HG03060 (cell line): ENCODE measurements at regions not wholly inside any gene's neighbourhood (a gene's known extent, or its start where the extent isn't known, plus 50 kb on each side); places are given as distances from the start of the nearest gene placed in this dataset.
"Not testable (repeated sequence)": the region's sequence is repeated elsewhere in the genome, so short reads cannot be mapped to it uniquely, and the experiment has no call there.

Experiments used
- ATAC-seq: cut with Tn5 transposase; IDR thresholded peaks from one replicate; pipeline ENCODE4 v1.9.1; 2021; ENCODE audit warnings: low read depth, moderate number of reproducible peaks; ENCODE audit not compliant: unreplicated experiment

DNA sequence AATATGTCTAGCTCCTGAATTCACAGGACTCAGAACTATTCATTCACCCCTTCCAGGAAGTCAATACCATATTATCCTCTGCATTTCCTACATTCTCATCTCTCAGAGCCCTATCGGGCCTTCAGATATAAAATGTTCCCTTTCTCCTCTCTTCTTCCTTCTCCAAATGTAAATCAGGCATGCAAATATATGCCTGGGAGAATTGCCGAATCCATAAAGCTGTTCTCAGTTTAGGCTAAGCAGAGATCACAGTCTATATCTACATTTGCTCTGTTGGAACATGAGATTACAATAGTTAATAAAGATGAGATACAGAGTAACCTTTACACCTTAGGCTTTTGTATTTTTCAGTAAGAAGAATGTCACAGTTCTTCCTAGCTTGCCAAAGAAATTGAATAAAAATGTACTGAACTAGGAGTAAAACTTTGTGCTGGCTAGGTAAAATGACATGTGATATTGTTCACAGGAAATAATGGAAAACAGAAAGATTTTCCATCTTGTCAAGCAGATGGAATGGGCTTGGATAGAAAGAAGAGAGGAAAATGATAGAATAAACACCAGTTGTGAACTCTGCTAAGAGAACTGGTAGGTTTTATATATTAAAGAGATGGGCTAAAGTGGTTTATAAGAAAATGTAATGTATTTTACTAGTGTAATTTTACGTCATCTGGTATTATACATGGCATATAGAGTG lies 161.5 kb downstream of the NRIP1 start:
- no peak for ATAC-seq

DNA sequence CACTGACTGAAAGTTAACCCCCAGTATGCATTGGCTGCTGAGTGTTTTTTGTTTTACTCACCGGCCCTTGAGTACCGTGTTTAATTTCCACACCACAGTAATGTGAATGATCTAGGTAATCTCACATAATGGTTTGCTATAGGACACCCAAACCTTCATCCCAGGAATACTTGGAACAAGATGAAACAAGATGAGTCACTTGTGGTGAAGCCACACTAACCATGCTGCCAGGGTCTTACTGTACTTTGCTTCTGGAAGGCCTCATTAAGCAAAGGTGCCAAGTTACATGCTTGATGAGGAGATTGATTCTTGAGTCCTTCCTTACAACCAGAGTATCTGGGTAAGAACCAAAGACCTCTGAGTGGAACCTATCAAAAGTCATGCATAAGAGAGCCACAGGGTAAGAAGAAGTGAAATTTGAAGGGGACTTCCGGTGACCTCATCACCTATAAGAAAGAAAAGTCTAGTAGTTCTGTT lies 163.3 kb downstream of the NRIP1 start:
- no peak for ATAC-seq

DNA sequence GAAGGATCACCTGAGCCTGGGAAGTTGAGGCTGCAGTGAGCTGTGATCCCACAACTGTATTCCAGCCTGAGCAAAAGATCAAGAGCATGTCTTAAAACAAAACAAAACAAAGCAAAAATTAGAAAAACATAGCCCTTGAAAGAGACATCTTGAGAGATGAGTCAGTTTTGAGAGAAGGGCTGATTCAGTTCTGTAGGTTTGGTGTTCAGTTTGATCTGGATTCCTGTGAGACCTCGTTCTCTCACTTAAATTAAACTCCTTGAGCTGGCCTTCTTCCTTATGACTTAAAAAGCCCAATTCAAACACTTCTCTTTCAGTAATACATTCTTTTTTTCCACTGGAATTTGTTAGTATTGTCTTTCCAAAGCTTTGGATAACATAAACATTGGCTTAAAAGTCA lies 164.2 kb downstream of the NRIP1 start:
- ATAC-seq: no peak

DNA sequence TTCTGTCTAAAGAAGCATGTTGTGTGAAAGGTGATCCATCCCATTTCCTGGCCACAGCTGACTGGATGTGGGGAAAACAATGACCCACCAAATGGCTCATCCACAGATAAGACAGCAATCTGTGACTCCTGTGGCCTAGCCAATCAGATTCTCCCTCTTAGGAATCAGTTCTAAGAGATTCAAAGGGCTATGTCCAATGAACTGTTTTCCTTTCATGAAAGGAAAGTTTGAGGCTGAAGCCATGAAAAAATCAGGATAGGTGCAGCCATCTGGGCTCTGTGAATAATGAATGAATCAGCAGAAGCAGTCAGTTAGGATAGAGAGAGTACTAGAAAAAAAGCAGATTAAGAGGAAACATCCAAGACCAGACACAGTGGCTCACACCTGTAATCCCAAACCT lies 164.7 kb downstream of the NRIP1 start:
- no peak for ATAC-seq

- ATAC-seq: no peak
These were observed 169.0 kb downstream of the NRIP1 start for GRCh38 chr21:14895792-14896191.

DNA sequence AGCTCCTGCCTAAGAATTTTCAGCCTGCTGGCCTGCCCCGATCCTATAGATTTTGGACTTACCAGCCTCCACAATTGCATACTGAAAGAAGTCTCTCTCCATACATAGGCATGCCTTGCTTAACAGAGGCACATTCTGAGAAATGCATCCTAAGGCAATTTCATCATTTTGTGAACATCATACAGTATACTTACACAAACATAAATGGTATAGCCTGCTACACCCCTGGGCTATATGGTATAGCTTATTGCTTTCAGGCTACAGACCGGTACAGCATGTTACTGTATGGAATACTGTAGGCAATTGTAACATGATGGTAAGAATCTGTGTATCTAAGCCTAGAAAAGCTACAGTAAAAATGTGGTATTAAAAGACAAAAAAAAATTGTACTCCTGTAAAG lies 174.7 kb downstream of the NRIP1 start:
- no peak for ATAC-seq

DNA sequence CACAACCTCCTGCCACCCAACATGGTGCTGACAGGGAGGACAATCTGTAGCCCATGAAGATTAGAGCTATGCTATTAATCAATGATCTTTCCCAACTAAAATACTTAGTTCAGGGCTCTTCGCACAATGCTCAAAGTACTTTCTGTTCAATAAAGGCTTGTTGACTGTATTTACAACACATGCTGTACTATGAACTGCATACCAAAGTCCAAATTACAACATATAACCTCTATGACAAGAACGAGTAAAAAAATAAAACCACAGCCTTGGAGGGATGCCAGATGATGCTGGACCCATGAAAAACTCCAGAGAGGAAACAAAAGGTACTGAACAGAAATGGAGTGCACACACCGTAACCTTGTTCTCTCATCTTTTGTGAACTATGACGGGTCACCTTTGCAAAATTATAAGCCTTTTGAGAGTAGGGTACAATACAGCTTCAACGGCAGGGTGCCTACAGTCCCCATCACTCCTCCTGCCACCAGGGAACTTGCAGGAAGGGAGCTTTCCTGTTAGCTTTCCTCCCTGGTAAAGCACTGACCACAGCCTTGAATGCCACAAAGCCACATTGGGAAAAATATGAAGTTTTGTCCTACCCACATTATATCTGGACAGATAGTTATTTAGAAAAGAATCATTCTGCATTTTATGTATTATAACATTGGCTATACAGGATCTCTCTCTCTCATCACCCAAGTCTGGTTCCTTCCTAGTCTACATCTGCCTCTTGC lies 175.6 kb downstream of the NRIP1 start:
- no peak for ATAC-seq

- ATAC-seq: no peak
These were observed 176.6 kb downstream of the NRIP1 start for GRCh38 chr21:14888202-14888601.

DNA sequence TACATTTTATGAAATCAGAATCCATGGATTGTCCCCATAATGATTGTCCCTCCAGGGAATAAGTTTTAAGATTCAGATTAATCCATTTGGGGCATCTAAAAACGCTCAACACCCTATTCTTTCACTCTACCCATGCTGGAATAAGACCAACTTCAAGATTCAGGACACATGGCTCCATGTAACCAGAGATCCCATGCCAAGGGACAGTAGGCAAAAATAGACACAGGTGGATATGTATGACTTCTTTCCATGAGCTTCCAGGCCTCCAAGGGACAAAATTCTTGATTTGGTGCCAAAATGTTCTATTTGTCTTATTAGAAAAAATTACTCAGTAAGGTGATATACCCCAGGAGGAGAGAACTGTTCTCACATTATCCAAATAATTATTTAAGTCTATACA lies 178.8 kb downstream of the NRIP1 start:
- ATAC-seq: no peak

- ATAC-seq: no peak
These were observed 181.4 kb downstream of the NRIP1 start for GRCh38 chr21:14883351-14883750.

DNA sequence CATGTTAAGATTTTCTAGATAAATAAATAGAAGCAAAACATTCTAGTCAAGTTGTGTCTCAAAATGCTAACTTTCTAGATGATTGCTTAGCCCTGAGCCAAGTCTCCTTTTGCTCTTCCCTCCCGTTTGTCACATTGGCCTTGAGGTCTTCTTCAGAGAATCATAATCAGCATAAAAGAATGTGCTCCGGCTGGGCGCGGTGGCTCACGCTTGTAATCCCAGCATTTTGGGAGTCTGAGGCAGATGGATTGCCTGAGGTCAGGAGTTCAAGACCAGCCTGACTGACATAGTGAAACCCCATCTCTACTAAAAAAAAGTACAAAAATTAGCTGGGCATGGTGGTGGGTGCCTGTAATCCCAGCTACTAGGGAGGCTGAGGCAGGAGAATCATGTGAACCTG lies 182.3 kb downstream of the NRIP1 start:
- not testable (repeated sequence) for ATAC-seq

DNA sequence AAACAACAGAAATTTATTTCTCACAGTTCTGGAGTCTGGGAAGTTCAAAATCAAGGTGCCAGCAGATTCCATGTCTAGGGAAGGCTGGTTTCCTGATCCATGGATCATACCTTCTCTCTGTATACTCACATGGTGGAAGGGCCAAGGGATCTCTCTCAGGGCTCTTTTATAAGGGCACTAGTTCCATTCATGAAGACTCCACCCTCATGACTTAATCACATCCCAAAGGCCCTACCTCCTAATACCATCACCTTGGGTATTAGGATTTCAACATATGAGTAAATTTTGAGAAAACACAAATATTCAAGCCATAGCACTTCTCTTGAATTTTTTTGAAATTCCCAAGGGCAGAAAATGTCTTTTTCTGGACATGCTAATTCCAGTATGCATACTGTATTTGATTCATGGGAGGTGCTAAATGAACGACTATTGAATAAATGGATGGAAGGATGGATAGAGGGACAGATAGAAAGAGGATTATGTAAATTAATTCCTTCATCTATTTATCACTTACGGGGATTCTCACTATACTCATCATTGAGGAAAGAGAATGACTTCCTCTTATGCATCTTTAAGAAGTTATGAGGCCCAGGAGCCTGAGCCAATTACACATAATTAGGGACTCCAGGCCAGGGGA lies 182.8 kb downstream of the NRIP1 start:
- no peak for ATAC-seq

- ATAC-seq: no peak
These were observed 183.9 kb downstream of the NRIP1 start for GRCh38 chr21:14880922-14881321.

DNA sequence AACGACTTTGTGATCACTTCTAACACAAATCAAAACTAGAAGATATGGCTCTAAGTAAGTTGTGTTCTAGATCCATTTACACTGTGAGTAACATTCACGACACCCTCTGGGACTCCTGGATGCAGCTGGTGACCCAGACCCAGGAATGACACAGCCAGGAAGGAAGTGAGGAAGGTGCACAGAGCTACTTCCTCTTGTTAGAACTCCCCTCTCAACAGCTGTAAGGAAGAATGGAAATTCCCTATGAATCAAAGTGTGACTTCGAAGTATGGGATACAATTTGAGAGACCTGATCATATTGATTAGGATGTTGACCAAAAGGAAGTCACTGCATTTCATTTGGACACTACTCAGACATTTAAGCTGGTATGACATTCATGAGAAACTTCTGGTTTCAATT lies 185.3 kb downstream of the NRIP1 start:
- no peak for ATAC-seq

- no peak for ATAC-seq
These were observed 185.8 kb downstream of the NRIP1 start for GRCh38 chr21:14878971-14879370.

- peak; percentile 53 for ATAC-seq
These were observed 187.1 kb downstream of the NRIP1 start for GRCh38 chr21:14877581-14878228.

DNA sequence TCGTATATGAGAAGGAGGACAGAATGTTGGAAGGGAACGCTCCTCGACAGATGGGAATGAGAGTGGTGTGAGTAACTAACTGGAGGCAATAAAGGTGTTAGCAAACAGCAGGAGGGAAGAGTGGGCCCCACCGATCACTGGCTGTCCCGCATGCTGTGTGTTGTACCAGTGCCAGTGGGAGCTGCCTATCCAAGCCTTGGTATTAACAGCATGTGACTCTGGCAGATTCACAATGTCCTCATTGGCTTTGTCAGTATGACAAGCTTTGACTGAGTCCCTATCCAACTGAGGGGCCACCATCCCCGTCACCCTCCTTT lies 188.3 kb downstream of the NRIP1 start:
- no peak for ATAC-seq

- peak; percentile 41 for ATAC-seq
These were observed 188.9 kb downstream of the NRIP1 start for GRCh38 chr21:14875704-14876523.

- no peak for ATAC-seq
These were observed 189.6 kb downstream of the NRIP1 start for GRCh38 chr21:14875186-14875585.

DNA sequence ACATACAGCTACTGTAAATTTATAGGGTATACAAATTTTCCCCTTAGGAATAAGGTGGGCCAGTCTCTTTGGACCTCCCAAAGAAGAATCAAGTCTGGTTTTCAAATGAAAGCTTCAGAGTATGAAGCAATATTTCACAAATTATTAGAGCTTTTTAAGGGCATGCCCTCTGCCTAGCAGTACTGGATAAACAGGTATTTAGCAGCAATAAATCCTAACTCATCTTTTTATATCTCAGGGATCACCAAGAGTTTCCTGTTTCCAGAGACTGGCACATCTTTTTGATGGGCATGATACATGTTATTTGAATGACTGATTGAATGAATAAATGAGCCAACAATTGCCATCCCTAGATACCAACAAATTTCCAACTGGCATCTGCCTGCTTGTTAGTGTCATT lies 190.4 kb downstream of the NRIP1 start:
- ATAC-seq: no peak
